ENCODE measurements at regions not wholly inside any gene's neighbourhood (a gene's known extent, or its start where the extent isn't known, plus 50 kb on each side); places are given as distances from the start of the nearest gene placed in this dataset.
"Not testable (repeated sequence)": the region's sequence is repeated elsewhere in the genome, so short reads cannot be mapped to it uniquely, and the experiment has no call there.

DNA sequence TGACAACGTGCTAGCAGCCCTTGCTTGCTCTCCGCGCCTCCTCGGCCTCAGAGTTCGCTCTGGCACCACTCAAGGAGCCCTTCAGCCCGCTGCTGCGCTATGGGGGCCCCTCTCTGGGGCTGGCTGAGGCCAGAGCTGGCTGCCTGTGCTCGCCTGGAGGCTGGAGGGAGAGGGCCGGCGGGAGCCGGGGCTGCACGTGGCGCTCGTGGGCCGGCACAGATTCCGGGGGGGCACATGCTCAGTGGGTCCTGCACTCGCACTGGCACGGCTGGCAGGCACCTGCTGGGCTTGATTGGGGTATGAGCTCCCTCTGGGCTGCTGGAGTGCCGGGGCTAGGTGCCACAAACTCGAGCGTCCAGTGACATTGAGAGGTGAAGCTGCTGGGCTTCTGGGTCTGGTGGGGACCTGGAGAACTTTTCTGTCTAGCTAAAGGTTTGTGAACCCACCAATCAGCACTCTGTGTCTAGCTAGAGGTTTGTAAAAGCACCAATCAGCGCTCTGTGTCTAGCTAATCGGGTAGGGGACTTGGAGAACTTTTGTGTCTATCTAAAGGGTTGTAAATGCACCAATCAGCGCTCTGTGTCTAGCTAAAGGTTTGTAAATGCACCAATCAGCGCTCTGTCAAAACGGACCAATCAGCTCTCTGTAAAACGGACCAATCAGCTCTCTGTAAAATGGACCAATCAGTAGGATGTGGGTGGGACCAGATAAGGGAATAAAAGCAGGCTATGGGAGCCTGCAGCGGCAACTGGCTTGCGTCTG is 119.4 kb downstream of the RAP2B start:
- TF ChIP-seq ZZZ3 (IDR thresholded peaks at IDR 0.05; ENCODE audit: control insufficient read depth, insufficient read length, low read depth); NR2C1 (IDR thresholded peaks at IDR 0.05); RFX5 (IDR thresholded peaks at IDR 0.05; ENCODE audit: low read depth, low read length); EP300 (IDR thresholded peaks at IDR 0.05; ENCODE audit: borderline replicate concordance in 1 of 2, control insufficient read depth in 1 of 2, low read depth in 2 of 2, low read length in 2 of 2); SREBF2 (IDR thresholded peaks at IDR 0.05; ENCODE audit: low read length); MTA3 (IDR thresholded peaks at IDR 0.05; ENCODE audit: borderline replicate concordance, low read length); BMI1 (IDR thresholded peaks at IDR 0.05; ENCODE audit: borderline replicate concordance): not testable (repeated sequence)

Data from GM12878 (cell line).